Skeletal muscle cell (primary cell): ENCODE measurements at regions not wholly inside any gene's neighbourhood (a gene's known extent, or its start where the extent isn't known, plus 50 kb on each side); places are given as distances from the start of the nearest gene placed in this dataset.

Source experiments
- DNase-seq: peaks from one replicate; pipeline ENCODE4 v3.0.0-alpha.2; 2010; ENCODE audit warnings: low read depth
- H3K4me3 ChIP-seq: 2 replicates; pipeline ENCODE4 v1.5.1; 2011; ENCODE audit warnings: low read depth, mild to moderate bottlenecking, control low read depth, low read length, moderate library complexity

DNA sequence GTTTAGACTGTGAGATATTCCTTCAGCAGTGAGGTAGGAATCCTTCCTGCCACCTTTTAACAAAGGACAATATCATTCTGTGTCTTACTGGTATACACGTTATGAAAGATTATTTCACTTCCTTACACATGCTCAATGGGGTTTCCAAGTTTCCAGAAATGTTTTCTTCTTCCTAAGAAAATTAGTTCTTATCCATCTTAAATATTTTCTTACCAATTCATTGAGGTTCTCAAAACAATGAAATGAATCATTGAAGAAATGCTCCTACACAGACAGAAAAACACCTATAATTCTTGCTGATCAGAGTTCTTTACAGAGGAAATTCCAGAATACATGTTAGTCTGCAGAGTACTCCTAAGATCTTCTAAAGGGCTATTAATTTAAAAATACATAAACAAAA is 51.4 kb upstream of the SEC61G start:
- DNase-seq = no peak
- no peak overlapping the region for H3K4me3 ChIP-seq

DNA sequence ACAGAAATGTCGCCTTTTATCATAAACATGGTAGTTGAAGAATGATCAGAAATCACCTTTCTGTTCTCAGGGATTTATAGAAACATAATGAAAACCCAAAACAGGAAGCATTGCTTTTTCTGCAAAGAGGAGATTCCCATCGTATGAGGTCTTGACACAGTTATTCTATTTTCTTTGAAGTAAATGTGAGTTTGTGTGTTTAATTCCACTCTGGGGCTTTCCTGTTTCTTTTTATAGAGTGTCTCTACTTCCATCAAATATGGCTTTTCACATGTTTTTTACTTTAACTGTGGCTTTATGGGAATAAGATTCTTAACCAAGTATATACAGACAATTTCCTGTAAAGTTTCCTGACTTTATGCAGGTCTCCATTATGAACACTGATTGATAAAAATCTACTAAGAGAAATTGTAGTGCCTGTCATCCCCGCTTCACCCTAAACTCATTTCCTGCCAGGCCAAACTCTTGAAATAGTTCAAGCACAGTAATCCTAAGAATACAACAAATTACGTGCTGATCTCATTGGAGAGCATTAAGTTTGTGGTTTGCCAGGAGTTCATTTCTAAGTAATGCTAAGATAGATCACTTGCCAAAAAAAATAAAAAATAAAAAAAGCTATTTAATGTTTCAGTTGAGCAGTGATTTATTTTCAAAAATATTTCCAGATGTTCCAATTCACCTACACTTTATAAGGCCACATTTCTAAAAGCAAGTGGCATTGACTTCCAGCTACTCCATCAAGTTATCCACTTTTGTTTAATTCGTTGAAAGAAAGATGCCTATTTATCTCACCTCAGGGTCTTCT is 52.2 kb upstream of the SEC61G start:
- H3K4me3 ChIP-seq = no peak overlapping the region
- DNase-seq = peak; percentile 78

- peak; percentile 76 for DNase-seq
- no peak overlapping the region for H3K4me3 ChIP-seq
These were observed 52.8 kb upstream of the SEC61G start for GRCh38 chr7:54811846-54812254.

DNA sequence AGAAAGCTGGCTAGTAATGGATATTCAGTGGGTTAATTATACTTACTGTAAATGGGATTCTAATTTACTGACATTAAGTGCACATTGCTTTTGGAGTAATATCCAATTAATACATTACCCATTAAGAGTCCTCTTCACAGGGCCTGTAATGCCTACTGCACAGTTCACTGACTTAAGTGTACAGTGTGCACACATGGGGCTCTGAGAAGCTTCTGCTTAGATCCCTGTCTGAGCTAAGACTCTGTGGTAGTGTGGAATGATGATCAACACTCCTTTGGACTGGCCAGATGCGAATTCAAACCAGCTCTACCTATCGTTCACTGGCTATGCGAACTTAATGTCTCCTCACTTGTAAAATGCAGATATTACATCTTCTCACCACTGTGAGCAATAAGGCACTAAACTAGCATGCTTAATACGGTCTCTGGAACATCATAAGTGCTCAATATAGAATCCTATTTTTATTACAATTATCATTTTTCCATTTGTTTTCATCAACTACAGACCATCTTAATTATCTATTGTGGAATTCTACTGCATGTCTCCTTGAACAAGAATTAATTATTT is 53.8 kb upstream of the SEC61G start:
- no peak for DNase-seq

GRCh38 chr7:54813398-54813797 is 54.4 kb upstream of the SEC61G start:
- H3K4me3 ChIP-seq = no peak overlapping the region
- peak; percentile 24 for DNase-seq

More for the DNA sequence above, 53.8 kb upstream of the SEC61G start:
- no peak overlapping the region for H3K4me3 ChIP-seq

GRCh38 chr7:54814401-54814800 is 55.4 kb upstream of the SEC61G start:
- H3K4me3 ChIP-seq = no peak overlapping the region
- no peak for DNase-seq

- DNase-seq = no peak
- H3K4me3 ChIP-seq = no peak overlapping the region
These were observed 58.1 kb upstream of the SEC61G start for GRCh38 chr7:54817152-54817551.

DNA sequence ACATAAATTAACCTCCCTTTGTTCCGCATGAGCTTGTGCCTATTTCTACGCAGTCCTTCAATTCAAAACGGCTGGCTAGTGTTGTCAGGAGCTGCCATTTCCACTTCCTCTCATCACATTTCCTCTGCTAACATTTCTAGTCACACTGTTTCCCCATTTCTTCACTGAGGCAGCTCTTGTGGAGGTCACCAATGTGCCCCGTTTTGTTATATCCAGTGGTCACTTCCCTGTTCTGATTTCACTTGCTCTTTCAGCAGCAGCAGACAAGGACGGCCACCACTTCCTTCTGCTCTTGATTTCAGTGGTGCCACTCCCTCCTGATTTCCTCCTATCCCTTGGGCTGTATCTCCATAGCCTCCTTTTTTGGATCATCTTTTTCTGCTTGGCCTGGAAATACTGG is 64.8 kb upstream of the SEC61G start:
- no peak overlapping the region for H3K4me3 ChIP-seq
- DNase-seq = no peak

- H3K4me3 ChIP-seq = no peak overlapping the region
- no peak for DNase-seq
These were observed 65.6 kb upstream of the SEC61G start for GRCh38 chr7:54824655-54825054.

DNA sequence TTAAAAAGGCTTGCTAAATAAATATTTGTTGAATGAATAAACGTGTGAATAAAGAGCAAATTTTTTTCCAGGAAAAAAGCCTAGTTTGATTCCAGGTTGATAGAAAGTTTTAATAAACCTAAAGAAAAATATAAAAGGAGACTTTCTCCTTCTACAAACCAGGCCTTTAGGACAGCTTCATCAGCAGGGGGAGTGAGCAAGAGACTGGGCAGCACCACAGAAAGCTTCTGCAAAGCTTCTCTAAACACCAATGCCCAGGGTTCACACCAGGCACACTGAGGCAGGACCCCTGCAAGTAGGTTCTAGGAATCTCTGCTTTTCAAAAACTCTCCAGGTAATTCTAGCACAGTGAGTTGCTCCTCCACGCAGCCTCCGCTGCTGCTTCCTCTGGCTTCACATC is 66.4 kb upstream of the SEC61G start:
- no peak for DNase-seq
- no peak overlapping the region for H3K4me3 ChIP-seq

GRCh38 chr7:54827734-54828133 is 68.7 kb upstream of the SEC61G start:
- no peak for DNase-seq
- H3K4me3 ChIP-seq = no peak overlapping the region

- no peak overlapping the region for H3K4me3 ChIP-seq
- no peak for DNase-seq
These were observed 72.1 kb upstream of the SEC61G start for GRCh38 chr7:54831046-54831643.

DNA sequence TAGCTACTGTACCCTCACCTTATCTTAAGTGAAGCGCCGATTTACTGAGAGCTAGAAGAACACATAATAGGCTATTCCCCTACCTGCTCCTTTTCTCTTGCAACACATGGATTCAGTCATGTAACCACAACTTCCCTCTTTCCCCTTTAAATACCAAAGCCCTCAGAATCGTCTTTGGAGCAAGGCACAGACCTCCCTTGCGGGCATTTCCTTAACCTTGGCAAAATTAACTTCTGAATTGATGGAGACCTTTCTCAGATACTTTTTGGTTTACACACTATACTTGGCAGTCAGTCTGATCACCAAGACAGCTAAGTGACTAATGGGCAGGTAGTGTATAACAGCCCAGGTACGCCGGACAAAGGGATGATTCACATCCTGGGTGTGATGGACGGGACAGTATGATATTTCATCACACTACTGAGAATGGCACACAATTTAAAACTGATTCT is 72.7 kb upstream of the SEC61G start:
- no peak for DNase-seq
- no peak overlapping the region for H3K4me3 ChIP-seq

DNA sequence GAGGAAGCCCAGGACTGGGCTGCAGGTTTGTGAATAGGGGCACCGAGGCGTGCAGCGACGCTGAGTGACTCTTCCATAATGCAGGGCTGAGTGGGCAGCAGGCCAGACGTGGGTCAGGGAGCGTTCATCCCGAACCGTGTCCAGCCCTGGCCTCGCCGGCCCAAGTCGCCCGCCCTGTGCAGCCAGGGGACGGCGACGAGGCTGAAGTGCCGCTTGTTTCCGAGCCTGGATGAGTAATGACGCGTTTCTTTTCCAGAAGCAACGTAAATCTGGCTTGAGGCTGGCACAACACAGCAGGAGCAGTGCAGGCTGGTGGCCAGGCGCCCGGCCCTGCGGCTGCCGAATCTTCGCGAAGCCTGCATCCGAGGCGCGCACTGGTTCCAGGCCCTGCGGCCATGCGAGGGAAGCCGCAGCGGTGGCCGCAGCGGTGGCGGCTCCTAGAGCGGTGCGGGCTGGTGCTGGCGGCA is 74.0 kb upstream of the SEC61G start:
- no peak overlapping the region for H3K4me3 ChIP-seq
- DNase-seq = no peak

DNA sequence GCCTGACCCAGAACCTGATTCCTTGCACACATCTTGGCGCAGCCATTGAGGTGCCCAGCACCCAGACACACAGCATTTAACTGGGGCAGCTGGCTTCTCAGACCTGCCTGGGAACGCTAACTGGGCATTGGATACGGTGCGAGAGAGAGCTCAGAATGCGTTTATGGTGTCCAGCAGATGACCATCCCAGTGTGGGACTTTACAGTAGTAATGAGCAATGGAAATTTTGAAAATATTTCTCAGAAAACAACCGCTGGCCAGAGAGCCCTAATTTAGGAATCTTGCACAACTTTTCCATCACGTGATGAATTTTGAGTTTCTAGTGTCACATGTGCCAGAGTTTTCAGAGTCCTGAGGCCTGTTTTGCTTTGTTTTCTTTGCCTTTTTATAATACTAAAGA is 78.2 kb upstream of the SEC61G start:
- no peak for DNase-seq
- no peak overlapping the region for H3K4me3 ChIP-seq

DNA sequence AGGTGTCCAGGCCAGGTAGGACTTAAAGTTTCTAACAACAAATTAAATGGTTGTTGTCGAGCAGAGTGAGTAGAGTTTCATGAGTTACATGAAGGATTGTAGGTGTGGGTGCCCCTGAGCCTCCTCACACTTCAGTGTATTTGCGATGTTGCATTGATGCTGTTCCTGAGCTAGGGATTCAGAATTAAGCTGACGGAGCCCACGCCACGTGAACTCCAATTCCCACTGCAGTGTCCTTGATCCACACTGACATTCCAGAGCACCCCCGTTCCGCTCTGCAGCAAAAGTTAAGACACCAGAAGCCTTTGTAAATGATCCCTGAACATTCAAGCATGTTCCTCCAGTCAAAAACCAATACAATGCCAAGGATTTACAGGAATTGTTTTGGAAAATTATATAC is 78.8 kb upstream of the SEC61G start:
- DNase-seq = no peak
- no peak overlapping the region for H3K4me3 ChIP-seq

- H3K4me3 ChIP-seq = no peak overlapping the region
- no peak for DNase-seq
These were observed 79.3 kb upstream of the SEC61G start for GRCh38 chr7:54838175-54838910.

GRCh38 chr7:54839575-54840213 is 80.7 kb upstream of the SEC61G start:
- no peak overlapping the region for H3K4me3 ChIP-seq
- DNase-seq = peak; percentile 42
